GM18499 (cell line): ENCODE measurements at regions not wholly inside any gene's neighbourhood (a gene's known extent, or its start where the extent isn't known, plus 50 kb on each side); places are given as distances from the start of the nearest gene placed in this dataset.
"Not testable (repeated sequence)": the region's sequence is repeated elsewhere in the genome, so short reads cannot be mapped to it uniquely, and the experiment has no call there.

Experiments used
- ATAC-seq: cut with Tn5 transposase; IDR thresholded peaks from one replicate; pipeline ENCODE4 v1.9.1; 2021; ENCODE audit warnings: moderate number of reproducible peaks; ENCODE audit not compliant: insufficient read depth, unreplicated experiment

DNA sequence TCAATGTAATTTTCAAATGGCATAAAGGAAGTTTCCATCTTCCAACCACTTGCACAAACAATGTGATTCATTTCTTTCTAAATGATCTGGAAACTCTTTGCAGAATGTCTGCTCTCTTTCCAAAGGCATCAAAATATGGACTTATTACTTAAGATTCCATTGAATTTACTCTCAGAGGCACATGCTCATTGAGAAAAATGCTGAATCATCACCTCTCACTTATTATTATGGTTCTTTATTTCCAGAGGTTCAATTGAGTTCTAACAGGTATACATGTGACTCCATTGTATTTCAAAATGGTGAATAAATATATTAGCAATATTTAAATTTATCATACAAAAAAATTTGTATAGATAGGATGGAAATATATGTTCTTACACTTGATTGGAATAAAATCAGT, 1140.6 kb downstream of the EFNA5 start:
- no peak for ATAC-seq

DNA sequence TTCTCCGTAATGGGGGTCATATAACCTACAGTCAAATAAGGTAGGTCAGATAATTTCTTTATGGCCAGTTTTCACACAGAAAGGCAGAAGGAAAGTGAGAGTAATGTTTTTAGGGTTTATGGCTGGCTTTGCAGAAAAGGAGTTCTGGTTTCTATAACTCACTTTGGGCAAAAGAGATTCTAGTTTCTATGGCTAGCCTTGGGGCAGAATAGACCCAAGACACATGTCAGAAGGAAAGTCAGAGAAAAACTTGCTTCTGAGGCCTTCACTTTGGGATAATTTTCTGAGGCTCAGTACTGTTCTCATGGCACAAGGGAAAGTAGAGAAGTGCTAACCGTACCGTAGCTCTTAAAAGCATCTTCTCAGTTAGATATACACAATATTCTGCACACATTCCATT, 1145.3 kb downstream of the EFNA5 start:
- ATAC-seq: no peak

DNA sequence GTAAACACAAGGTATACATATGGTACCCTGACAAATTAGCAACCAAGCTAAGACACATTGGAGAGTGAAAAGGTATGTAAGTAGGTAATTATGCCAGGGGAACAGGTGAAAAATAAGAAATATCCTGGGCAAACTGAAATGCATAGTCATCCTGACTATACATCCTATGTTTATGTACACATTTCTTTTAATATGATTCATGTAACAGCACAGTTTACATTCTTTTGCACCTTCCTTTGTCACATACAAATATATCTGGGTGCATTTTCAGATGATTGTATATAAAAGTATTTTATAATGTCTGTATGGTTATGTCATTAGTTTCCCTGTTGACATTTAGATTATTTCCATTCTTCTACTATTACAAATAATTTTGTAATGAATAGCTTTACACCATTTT, 1146.9 kb downstream of the EFNA5 start:
- ATAC-seq: no peak

DNA sequence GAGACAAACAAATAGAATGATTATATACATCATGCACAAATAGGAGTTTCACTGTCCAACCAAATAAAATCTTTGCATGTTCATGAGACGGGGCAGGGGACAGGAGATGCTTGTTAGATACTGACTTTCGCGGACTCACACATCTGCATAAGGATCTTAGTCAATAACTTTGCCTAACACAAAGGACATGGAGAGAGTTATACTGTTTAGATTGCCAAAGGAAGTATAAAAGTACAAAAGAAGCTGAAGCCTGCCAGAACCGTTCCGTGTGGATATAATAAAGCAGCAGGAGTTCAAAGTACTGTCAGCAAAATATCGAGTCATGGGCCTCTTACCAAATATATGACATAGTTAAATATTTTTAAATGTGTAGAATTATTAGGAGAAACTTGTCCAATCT, 1148.4 kb downstream of the EFNA5 start:
- ATAC-seq: no peak

DNA sequence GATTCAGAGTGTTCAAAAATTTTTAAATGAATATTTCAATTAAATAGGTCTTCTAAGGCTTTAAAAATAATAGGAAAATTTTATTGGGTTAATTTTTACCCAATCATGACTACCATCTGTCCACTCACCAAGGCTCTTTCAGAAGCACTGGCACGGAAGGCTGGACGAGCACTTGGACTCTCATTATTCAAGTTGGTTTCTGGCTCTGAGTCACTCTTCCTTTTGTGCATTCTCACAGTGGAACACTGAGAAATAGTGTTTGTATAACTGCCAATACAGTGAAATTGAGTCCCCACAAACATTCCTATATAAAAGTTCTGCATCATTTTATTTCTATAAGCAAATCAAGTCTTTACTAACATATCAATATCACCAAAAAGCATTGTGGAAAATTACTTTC, 1149.0 kb downstream of the EFNA5 start:
- no peak for ATAC-seq

DNA sequence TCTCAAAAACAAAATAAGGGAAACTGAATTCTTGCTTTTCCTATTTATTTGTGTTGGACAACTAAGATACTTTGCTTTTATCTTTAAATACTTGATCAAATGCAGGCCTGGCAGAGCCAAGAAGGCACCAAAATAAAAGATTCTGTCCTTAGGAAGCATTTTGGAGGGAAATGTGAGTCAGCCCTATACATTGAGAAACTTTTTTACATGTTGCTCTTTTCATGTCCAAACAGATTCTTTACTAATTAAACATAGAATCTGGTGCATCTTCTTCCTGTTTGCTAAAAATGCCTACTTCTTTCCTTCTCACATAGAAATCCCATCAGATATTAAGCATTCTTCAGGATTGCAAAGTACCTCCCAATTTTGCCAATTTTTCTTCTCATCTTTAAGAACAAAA, 1160.4 kb downstream of the EFNA5 start:
- ATAC-seq: no peak

DNA sequence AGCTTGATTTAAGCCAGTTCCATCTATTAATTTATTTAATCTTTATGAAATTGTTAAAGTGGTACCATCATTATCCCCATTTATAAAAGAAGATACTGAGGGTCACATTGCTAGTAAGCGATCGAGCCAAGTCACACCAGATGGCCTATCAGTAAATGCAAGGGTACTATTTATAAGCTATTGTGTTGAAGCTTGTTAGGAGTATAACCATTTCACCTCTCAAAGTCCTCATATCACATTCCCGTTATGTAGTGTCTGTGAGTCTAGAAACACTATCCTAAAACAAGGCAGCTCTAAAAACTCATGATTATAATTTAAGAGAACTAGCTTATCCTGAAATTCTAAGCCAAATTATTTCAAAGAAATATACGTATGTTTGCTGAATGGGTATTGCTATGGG, 1161.8 kb downstream of the EFNA5 start:
- ATAC-seq: no peak

DNA sequence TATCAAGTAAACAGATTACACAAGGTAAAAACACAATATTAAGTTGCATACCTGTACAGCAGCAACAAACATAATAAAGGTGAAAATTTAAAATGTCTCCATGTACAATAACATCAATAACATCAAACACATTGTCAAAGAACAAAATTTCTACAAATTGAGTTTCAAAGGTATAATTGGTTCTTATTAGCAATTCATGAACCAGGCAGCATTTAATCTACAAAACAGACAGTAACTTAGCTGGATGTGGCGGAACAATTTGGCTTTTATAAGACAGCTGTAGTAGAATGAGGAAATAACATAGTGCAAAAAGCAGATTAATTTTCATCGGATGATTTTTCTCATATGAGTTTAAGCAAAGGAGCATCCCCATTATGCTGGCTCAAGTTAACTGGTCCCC, 1176.8 kb downstream of the EFNA5 start:
- ATAC-seq: no peak

DNA sequence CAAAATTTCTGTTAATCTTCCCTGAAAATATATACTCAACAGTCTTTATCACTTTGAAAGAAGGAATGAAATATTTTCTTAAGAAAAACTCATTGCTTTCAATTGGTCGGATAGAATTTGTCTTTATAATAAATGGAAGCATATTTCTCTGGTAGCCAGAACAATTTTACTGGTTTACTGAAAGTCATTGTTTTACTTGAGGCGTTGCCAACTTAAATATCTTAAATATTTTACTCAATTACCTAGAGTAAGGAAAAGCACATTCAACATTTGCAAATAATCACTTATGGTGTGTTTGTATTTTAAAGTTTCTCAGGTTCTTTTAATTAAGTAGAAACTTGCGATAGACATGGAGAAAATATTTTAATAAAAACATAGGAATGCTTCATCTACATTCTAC, 1181.7 kb downstream of the EFNA5 start:
- ATAC-seq: no peak

DNA sequence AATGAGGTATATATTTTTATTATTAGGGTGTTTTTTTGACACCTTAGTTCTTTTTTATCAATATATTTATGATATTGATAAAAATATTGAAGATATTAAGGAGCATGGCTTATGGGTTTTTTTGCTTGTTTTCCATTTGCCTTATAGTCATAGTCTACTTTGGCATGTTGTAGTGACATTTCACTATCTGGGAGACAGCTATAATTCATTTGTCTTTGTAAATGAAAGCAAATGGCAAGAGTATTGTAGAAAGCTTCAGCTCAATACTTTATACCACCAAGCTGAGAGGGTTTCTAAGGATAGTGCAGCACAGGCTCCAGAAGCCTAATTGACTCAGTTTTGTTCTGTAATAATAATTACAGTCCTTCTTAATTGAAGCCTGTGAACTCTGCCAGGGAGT, 1182.3 kb downstream of the EFNA5 start:
- ATAC-seq: no peak

DNA sequence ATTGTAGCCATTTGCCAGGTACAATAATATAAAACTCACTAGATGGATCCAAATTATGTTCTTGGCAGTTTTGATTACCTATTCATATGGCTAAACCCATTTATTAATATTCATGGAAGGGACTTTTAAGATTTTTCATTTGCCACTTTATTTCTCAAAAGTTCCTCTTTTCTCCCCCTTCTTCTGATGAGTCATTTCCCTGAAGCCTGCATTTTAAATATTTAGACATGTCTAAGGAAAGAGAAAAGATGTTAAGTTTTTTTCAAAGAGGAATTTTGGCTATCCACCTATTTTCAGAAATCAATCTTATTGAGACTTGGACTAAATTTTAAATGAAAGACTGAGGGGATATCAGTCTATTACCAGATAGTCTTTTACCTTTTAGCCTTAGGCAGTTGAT, 1189.4 kb downstream of the EFNA5 start:
- no peak for ATAC-seq

DNA sequence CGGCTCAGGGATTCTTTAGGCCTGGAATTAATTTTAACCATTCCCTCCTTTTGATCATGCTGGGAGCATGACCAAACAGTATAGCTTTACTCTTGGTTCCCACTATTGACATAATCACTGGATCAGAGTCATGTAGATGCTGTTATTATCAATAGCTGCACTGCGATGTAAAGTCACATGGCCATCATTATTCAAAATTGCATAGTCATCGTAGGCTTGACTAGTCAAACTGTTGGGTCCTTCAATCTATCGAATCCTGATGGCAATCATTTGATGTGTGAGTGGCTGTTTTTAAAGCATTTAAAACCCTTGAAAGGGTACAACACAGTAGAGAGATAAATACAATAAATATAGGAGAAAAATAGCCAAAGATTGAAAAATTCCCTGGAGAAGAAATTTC, 1194.1 kb downstream of the EFNA5 start:
- ATAC-seq: no peak

DNA sequence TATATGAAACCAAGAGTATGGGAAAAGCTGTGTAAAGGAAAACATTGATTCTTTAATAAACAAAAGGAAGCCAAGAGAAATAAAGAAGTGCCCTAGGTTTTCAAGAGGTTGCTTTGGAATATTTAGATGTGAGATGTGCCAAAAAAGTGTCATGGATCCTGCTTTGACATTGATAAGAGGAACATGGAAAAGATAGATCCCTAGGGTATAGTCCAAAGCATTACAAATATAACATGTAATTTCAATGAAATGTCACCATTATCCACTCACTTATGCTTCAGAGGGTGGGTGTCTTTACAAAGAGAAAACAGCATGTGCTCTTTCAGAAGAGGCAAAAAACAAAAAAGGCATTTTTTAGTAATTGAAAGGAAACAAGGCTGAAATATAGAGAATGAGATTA, 1196.7 kb downstream of the EFNA5 start:
- ATAC-seq: no peak

DNA sequence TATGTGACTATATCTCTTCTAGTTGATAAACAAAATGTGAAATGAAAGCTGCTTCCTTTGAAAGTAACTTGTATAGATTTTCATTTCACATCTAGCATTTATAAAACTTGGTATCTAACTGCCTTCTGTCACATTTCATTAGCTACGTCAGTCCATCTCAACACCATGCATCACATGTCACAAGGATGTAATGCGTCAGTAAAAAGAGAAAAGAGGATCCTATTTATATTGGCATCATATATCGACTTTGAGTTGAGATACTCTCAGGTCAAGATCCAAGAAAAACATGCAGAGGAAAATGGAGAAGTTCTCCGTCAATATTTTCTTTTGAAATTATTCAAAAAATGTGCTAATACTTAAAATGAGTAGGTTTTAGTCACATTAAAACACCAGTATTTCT, 1211.2 kb downstream of the EFNA5 start:
- ATAC-seq: no peak

DNA sequence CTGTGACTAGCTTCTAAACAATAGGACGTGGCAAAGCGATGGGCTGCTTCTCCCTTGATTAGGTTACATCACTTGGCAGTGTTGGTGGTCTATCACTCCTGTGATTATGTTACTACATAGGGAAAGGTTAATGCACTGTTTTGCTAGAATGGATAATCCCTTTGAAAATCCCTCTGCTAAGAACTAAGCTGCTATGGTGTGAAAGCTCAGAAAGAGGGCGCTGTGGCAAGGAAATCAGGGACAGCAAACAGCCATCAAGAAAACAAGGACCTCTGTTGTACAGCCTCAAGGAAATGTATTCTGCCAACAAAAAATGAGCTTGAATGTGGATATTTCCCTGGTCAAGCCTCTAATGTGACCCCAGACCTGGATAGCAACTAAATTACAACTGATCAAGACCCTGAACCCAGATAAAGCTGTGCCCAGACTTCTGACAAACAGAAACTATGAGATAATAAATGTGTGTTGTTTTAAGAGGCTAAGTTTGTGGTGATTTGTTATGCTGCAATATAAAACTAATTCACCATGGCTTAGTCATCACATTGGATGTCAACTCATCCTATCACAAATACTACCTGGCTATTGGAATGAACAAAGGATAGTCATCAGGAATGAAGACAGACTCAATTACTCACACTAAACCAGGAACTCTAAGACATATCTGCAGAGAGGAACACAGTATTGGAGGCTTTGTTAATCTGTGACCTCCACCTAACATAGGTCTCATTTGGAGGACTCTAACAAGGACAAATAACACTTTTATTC, 1215.9 kb downstream of the EFNA5 start:
- ATAC-seq: no peak

DNA sequence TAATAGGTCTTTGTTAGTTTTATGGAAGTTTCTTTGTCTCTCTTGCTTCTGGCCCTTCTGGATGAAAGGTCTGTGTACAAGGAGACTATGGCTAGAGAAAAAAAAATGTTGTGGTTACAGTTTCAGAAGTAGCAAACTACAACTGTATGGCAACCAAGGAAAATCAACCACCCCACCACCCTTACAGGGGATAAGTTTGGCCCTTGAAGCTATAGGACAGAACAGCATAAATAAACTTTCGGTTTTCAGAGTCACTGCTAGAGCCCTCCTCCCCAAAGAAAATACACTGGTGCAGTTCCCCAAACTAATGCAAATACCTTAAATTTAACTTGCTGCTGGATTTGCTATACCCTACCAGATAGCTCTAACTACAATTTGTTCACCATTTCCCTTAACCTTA, 1216.7 kb downstream of the EFNA5 start:
- ATAC-seq: no peak

DNA sequence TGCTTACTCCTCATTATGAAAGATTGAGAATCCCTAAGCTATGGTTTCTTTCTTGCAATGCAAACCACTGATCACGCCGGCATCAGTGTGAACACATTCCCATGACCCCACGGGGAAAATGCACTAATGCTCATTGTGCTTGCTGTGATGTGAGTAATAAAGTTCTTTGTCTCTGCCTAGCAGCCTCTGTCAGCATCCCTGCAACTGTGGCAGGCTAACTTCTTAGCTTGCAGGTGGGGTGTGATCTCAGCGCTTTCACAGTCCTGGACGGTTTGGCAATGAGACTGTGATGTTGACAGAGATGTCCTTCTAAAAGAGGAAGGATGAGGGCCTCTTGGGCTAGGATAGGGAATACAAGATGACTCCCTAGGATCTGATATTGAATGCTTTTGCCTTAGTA, 1218.7 kb downstream of the EFNA5 start:
- no peak for ATAC-seq

DNA sequence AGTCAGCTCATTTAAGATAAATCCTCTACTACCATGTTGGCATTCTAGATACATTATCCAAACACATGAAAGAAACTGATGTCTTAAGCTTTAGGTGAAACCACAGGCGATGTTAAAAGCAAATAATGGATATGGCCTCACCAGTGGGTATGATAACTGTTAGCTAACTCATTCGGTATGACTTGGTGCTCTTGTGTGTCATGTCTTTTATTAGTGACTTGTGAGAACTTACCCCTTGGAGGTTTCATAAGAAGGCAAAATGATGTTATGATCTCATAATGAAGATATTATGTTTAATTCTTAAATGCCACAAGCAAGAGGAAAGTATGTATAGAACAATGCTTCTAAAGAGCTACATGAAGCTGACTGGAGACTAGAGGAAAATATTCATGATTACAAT, 1227.0 kb downstream of the EFNA5 start:
- ATAC-seq: no peak

DNA sequence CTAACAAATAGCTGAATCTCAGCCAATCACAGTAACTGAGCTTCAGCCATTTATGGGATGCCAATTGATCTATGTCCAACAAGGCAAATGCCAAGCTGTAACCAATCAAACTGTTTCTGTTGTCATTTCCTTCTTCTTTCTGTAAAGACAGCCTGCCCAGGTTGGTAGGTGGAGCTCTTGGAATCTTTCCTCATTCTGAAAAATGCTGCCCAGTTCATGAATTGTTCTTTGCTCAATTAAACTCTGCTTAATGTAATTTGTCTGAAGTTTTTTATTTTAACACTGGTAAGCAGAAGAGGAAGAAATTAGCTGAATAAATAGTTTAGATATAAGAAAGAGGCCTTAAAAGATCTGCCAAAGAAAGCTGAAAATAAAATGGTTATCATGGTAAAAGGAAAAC, 1235.6 kb downstream of the EFNA5 start:
- ATAC-seq: no peak

DNA sequence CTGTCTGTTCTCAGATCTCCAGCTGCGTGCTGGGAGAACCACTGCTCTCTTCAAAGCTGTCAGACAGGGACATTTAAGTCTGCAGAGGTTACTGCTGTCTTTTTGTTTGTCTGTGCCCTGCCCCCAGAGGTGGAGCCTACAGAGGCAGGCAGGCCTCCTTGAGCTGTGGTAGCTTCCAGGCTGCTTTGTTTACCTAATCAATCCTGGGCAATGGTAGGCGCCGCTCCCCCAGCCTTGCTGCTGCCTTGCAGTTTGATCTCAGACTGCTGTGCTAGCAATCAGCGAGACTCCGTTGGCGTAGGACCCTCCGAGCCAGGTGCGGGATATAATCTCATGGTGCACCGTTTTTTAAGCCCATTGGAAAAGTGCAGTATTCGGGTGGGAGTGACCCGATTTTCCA, 1240.0 kb downstream of the EFNA5 start:
- ATAC-seq: not testable (repeated sequence)

DNA sequence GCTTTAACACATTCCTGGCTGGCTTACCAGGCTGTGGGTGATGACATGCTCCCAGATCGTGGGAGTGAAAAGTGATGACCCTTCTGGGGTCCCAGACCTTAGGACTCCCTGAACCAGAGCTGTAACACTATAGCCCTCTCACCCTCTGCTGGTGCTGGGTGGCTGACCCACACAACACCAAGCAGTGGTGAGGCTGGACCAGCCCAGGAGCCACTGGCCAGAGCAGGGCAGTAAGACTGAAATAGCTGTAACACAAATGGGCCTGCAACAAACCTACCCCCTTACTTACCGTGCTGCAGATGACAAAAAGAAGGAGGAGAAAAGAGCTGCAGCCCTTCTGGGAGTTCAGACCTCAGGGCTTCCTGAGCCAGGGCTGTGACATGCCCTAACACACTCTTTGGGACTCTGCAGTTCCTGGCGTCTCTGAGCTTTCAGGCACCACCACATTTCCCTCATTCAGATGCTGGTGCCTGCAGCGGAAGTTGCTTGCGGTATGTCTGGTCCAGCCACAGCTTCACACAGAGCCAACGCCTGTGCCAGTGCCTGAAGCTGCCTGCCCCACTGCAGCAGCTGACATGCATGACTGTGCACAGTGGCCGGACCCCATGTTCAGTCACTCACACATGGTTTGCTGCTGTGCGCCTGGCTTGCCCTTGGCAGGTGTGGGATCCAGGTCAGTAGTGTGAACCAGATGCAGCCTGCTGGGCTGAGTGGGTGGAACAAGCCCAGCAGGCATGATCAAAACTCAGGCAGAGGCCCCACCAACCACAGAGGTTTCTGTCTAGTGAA, 1247.4 kb downstream of the EFNA5 start:
- no peak for ATAC-seq

DNA sequence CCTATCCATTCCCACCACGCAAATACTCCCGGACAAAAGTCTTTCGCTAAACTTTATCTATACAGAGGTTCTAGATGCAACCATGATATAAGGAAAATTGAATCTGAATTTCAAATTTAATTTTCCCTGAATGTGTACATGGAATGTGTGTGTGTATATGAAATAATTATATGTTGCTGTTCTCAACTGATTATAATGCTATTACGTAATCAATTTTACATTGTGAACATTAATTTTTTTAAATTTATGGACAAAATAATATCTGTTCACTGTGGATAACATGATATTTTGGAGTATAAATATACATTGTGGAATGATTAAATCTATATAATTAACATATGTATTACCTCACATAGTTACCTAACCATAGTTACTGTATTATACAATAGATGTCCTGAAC, 1250.6 kb downstream of the EFNA5 start:
- no peak for ATAC-seq
